GM23338 (cell line): ENCODE measurements at regions not wholly inside any gene's neighbourhood (a gene's known extent, or its start where the extent isn't known, plus 50 kb on each side); places are given as distances from the start of the nearest gene placed in this dataset.

Experiments
- ATAC-seq: fragments of 200-7000 bp; cut with Tn5 transposase; 3 replicates; pipeline ENCODE4 v1.9.1; 2020
- DNase-seq: peaks from one replicate; pipeline ENCODE4 v3.0.0-alpha.2; 2015; ENCODE audit warnings: low spot score
- H2AFZ ChIP-seq: fragments of 200-600 bp; sonication (generic); 2 replicates; pipeline ENCODE4 v1.8.0; 2016; ENCODE audit warnings: antibody characterized with exemption, mild to moderate bottlenecking, moderate library complexity
- H3F3A ChIP-seq: fragments of 200-600 bp; sonication (generic); replicated peaks from 2 replicates; pipeline ENCODE4 v1.8.0; 2017; ENCODE audit warnings: antibody characterized with exemption, mixed run types, low read depth
- H3K27ac ChIP-seq: fragments of 200-600 bp; sonication (generic); 2 replicates; pipeline ENCODE4 v1.6.1; 2016; ENCODE audit warnings: low read depth
- H3K27me3 ChIP-seq: fragments of 200-600 bp; sonication (generic); 2 replicates; pipeline ENCODE4 v1.8.0; 2016; ENCODE audit warnings: mild to moderate bottlenecking, mixed run types, moderate library complexity; ENCODE audit not compliant: insufficient read depth
- H3K36me3 ChIP-seq: fragments of 200-600 bp; sonication (generic); 2 replicates; pipeline ENCODE4 v1.8.0; 2016; ENCODE audit warnings: mild to moderate bottlenecking; ENCODE audit not compliant: insufficient read depth
- H3K4me1 ChIP-seq: fragments of 200-600 bp; sonication (generic); 2 replicates; pipeline ENCODE4 v1.8.0; 2016; ENCODE audit warnings: mild to moderate bottlenecking, moderate library complexity; ENCODE audit not compliant: insufficient read depth
- H3K4me2 ChIP-seq: fragments of 200-600 bp; sonication (generic); 2 replicates; pipeline ENCODE4 v1.7.1; 2017; ENCODE audit warnings: mixed run types
- H3K4me3 ChIP-seq: fragments of 200-600 bp; sonication (generic); 2 replicates; pipeline ENCODE4 v1.6.1; 2016; ENCODE audit warnings: mixed run types
- H3K79me2 ChIP-seq: fragments of 200-600 bp; sonication (generic); replicated peaks from 2 replicates; pipeline ENCODE4 v1.8.0; 2017; ENCODE audit warnings: mild to moderate bottlenecking; ENCODE audit not compliant: insufficient read depth
- H3K9me2 ChIP-seq: fragments of 200-600 bp; sonication (generic); 2 replicates; pipeline ENCODE4 v1.8.0; 2017; ENCODE audit not compliant: insufficient read depth
- H4K20me1 ChIP-seq: fragments of 200-600 bp; sonication (generic); replicated peaks from 2 replicates; pipeline ENCODE4 v1.8.0; 2017; ENCODE audit warnings: mild to moderate bottlenecking; ENCODE audit not compliant: insufficient read depth
- H3K27ac Mint-ChIP-seq: 2 replicates; pipeline ENCODE4 v1.8.0; 2020; ENCODE audit warnings: inconsistent platforms, mild to moderate bottlenecking, moderate library complexity, mixed read lengths
- H3K27me3 Mint-ChIP-seq: 3 replicates; pipeline ENCODE4 v1.8.0; 2022; ENCODE audit warnings: low read depth, mild to moderate bottlenecking, moderate library complexity, mixed read lengths, inconsistent platforms; ENCODE audit not compliant: insufficient read depth, poor library complexity
- H3K36me3 Mint-ChIP-seq: 3 replicates; pipeline ENCODE4 v1.8.0; 2021; ENCODE audit warnings: low read depth, mild to moderate bottlenecking, inconsistent platforms, moderate library complexity, mixed read lengths
- H3K4me1 Mint-ChIP-seq: 3 replicates; pipeline ENCODE4 v1.8.0; 2020; ENCODE audit warnings: mild to moderate bottlenecking, inconsistent platforms, mixed read lengths
- H3K4me3 Mint-ChIP-seq: 3 replicates; pipeline ENCODE4 v1.8.0; 2021; ENCODE audit warnings: moderate library complexity, mild to moderate bottlenecking, inconsistent platforms, mixed read lengths
- H3K9me3 Mint-ChIP-seq: 3 replicates; pipeline ENCODE4 v1.8.0; 2020; ENCODE audit warnings: moderate library complexity, mild to moderate bottlenecking, inconsistent platforms, mixed read lengths
- TF ChIP-seq, protein P1 (sequence below): IDR thresholded peaks from one replicate; pipeline ENCODE4 v1.6.1; 2018; ENCODE audit warnings: antibody characterized with exemption; ENCODE audit not compliant: unreplicated experiment
- TF ChIP-seq, protein P2 (sequence below): fragments of 250-450 bp; sonication (Bioruptor Pico); IDR thresholded peaks from 2 replicates; pipeline ENCODE4 v1.5.0; 2020; ENCODE audit warnings: mild to moderate bottlenecking, moderate library complexity

DNA sequence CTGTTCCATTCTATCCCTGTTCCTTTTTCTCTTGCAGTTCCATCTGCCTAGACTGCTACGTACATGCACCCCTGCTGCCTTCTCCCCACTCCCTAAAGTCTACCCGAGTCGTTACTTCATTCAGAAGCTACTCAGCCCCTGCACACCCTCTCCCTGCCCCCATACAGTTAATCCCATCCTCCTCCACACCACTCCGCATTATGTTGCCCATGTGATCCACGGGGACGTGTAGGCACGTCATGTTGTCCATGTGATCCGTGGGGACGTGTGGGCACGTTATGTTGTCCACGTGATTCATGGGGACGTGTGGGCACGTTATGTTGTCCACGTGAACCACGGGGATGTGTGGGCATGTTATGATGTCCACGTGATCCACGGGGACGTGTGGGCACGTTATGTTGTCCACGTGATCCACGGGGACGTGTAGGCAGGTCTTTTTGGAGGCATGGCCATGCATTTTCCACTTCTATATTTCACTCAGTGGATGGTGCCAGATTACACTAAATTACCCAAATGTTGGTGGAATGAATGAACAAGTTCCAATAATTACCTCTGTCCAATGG is 299.5 kb downstream of the DCDC2C start:
- H3K27me3 Mint-ChIP-seq = peaks cover 2% of the 10 kb centered on the region
- H3K27ac Mint-ChIP-seq = no peak overlapping the region
- Histone ChIP-seq H3K4me3 (no peak overlapping the region), H3F3A (no peaks in the 10 kb centered on the region), H3K36me3 (no peaks in the 10 kb centered on the region), H2AFZ (no peak overlapping the region), H3K4me2 (no peak overlapping the region), H3K4me1 (no peaks in the 10 kb centered on the region), H3K79me2 (no peaks in the 10 kb centered on the region), H4K20me1 (no peaks in the 10 kb centered on the region), H3K27ac (no peak overlapping the region), H3K9me2 (no peaks in the 10 kb centered on the region), H3K27me3 (no peaks in the 10 kb centered on the region)
- peaks cover 86% of the 10 kb centered on the region for H3K9me3 Mint-ChIP-seq
- no peak overlapping the region for H3K4me3 Mint-ChIP-seq
- ATAC-seq (no peak), DNase-seq (no peak)
- H3K4me1 Mint-ChIP-seq = no peaks in the 10 kb centered on the region
- H3K36me3 Mint-ChIP-seq = peaks cover 15% of the 10 kb centered on the region; the same call in 2 of the 3 replicates
- TF ChIP-seq, protein P1, sequence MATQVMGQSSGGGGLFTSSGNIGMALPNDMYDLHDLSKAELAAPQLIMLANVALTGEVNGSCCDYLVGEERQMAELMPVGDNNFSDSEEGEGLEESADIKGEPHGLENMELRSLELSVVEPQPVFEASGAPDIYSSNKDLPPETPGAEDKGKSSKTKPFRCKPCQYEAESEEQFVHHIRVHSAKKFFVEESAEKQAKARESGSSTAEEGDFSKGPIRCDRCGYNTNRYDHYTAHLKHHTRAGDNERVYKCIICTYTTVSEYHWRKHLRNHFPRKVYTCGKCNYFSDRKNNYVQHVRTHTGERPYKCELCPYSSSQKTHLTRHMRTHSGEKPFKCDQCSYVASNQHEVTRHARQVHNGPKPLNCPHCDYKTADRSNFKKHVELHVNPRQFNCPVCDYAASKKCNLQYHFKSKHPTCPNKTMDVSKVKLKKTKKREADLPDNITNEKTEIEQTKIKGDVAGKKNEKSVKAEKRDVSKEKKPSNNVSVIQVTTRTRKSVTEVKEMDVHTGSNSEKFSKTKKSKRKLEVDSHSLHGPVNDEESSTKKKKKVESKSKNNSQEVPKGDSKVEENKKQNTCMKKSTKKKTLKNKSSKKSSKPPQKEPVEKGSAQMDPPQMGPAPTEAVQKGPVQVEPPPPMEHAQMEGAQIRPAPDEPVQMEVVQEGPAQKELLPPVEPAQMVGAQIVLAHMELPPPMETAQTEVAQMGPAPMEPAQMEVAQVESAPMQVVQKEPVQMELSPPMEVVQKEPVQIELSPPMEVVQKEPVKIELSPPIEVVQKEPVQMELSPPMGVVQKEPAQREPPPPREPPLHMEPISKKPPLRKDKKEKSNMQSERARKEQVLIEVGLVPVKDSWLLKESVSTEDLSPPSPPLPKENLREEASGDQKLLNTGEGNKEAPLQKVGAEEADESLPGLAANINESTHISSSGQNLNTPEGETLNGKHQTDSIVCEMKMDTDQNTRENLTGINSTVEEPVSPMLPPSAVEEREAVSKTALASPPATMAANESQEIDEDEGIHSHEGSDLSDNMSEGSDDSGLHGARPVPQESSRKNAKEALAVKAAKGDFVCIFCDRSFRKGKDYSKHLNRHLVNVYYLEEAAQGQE = no peak
- TF ChIP-seq, protein P2, sequence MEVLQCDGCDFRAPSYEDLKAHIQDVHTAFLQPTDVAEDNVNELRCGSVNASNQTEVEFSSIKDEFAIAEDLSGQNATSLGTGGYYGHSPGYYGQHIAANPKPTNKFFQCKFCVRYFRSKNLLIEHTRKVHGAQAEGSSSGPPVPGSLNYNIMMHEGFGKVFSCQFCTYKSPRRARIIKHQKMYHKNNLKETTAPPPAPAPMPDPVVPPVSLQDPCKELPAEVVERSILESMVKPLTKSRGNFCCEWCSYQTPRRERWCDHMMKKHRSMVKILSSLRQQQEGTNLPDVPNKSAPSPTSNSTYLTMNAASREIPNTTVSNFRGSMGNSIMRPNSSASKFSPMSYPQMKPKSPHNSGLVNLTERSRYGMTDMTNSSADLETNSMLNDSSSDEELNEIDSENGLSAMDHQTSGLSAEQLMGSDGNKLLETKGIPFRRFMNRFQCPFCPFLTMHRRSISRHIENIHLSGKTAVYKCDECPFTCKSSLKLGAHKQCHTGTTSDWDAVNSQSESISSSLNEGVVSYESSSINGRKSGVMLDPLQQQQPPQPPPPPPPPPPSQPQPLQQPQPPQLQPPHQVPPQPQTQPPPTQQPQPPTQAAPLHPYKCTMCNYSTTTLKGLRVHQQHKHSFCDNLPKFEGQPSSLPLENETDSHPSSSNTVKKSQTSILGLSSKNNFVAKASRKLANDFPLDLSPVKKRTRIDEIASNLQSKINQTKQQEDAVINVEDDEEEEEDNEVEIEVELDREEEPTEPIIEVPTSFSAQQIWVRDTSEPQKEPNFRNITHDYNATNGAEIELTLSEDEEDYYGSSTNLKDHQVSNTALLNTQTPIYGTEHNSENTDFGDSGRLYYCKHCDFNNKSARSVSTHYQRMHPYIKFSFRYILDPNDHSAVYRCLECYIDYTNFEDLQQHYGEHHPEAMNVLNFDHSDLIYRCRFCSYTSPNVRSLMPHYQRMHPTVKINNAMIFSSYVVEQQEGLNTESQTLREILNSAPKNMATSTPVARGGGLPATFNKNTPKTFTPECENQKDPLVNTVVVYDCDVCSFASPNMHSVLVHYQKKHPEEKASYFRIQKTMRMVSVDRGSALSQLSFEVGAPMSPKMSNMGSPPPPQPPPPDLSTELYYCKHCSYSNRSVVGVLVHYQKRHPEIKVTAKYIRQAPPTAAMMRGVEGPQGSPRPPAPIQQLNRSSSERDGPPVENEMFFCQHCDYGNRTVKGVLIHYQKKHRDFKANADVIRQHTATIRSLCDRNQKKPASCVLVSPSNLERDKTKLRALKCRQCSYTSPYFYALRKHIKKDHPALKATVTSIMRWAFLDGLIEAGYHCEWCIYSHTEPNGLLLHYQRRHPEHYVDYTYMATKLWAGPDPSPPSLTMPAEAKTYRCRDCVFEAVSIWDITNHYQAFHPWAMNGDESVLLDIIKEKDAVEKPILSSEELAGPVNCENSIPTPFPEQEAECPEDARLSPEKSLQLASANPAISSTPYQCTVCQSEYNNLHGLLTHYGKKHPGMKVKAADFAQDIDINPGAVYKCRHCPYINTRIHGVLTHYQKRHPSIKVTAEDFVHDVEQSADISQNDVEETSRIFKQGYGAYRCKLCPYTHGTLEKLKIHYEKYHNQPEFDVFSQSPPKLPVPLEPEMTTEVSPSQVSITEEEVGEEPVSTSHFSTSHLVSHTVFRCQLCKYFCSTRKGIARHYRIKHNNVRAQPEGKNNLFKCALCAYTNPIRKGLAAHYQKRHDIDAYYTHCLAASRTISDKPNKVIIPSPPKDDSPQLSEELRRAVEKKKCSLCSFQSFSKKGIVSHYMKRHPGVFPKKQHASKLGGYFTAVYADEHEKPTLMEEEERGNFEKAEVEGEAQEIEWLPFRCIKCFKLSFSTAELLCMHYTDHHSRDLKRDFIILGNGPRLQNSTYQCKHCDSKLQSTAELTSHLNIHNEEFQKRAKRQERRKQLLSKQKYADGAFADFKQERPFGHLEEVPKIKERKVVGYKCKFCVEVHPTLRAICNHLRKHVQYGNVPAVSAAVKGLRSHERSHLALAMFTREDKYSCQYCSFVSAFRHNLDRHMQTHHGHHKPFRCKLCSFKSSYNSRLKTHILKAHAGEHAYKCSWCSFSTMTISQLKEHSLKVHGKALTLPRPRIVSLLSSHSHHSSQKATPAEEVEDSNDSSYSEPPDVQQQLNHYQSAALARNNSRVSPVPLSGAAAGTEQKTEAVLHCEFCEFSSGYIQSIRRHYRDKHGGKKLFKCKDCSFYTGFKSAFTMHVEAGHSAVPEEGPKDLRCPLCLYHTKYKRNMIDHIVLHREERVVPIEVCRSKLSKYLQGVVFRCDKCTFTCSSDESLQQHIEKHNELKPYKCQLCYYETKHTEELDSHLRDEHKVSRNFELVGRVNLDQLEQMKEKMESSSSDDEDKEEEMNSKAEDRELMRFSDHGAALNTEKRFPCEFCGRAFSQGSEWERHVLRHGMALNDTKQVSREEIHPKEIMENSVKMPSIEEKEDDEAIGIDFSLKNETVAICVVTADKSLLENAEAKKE = no peak
